ENCODE measurements at regions not wholly inside any gene's neighbourhood (a gene's known extent, or its start where the extent isn't known, plus 50 kb on each side); places are given as distances from the start of the nearest gene placed in this dataset.

DNA sequence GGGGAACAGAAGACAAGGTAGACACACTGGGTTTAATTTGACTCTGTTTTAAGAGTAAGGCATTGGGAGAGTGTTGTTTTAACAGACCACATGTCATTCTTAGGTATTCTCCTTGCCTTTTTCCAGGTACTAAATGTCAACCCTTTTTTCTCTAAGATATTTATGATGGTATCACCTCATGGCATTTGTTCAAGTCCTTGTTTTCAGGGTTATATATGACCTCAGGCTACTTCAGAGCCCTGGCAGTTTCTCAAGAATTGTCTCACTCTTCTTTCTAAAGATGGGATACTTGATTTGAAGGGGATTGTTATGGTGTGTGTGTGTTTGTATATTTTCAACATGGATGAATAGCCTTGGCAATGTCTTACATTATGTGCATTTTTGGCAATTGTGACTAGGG is 131.1 kb upstream of the ACTBL2 start:
- DNase-seq (ENCODE audit: low spot score): no peak

DNA sequence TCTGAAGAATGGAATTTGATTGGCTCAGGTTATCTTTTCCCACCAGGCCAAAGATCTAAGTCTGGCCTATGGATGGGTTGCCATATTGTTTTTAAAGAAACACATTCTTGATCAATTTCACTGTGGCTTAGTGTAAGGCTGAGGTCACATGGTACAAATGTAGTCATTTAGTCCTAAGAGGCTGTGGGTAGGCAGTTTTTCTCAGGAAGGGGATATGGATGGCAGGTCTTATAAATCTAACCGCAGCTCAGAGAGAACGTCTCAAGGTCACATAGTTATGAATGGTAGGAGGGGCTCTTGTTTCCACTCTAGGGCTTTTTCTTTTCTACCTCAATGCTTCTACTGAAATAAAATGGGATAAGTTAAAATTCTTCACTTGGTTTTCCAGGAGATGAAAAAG is 128.6 kb upstream of the ACTBL2 start:
- TF ChIP-seq, protein P1, sequence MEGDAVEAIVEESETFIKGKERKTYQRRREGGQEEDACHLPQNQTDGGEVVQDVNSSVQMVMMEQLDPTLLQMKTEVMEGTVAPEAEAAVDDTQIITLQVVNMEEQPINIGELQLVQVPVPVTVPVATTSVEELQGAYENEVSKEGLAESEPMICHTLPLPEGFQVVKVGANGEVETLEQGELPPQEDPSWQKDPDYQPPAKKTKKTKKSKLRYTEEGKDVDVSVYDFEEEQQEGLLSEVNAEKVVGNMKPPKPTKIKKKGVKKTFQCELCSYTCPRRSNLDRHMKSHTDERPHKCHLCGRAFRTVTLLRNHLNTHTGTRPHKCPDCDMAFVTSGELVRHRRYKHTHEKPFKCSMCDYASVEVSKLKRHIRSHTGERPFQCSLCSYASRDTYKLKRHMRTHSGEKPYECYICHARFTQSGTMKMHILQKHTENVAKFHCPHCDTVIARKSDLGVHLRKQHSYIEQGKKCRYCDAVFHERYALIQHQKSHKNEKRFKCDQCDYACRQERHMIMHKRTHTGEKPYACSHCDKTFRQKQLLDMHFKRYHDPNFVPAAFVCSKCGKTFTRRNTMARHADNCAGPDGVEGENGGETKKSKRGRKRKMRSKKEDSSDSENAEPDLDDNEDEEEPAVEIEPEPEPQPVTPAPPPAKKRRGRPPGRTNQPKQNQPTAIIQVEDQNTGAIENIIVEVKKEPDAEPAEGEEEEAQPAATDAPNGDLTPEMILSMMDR (conservative IDR thresholded peaks at IDR 0.05; ENCODE audit: low read depth, low read length): no peak
- TF ChIP-seq EZH2 (IDR thresholded peaks at IDR 0.05; ENCODE audit: borderline replicate concordance, low read depth, low read length, poor library complexity, severe bottlenecking): no peak
- intact Hi-C loops (cut with micrococcal nuclease; ENCODE audit: unreplicated experiment): no loop called here
- peaks cover 17% of the 10 kb centered on the region for H3K27me3 ChIP-seq (replicated peaks; ENCODE audit: insufficient read depth, low read depth, low read length, poor library complexity)
- H3K27ac ChIP-seq (ENCODE audit: low read depth, low read length, poor library complexity, severe bottlenecking): no peak overlapping the region
- no peaks in the 10 kb centered on the region for H3K9me3 ChIP-seq (ENCODE audit: low read depth, low read length, poor library complexity, severe bottlenecking)
- ChIA-PET POLR2A (ENCODE audit: low non-redundant PET) (no interaction called here), CTCF (no interaction called here)
- no peak overlapping the region for H3K4me3 ChIP-seq (ENCODE audit: low read depth, low read length, poor library complexity, severe bottlenecking)
- no peaks in the 10 kb centered on the region for H3K4me1 ChIP-seq (ENCODE audit: insufficient read depth, low read length, poor library complexity, severe bottlenecking)
- DNase-seq (ENCODE audit: low spot score): no peak
- no TSS peak for BruUV-seq (replicated peaks)
- H3K36me3 ChIP-seq (ENCODE audit: insufficient read depth, low read length, poor library complexity, severe bottlenecking): no peaks in the 10 kb centered on the region

More for the DNA sequence above, 131.1 kb upstream of the ACTBL2 start:
- H3K27ac ChIP-seq (ENCODE audit: low read depth, low read length, poor library complexity, severe bottlenecking): no peak overlapping the region
- intact Hi-C loops (cut with micrococcal nuclease; ENCODE audit: unreplicated experiment): no loop called here
- TF ChIP-seq, protein P1 (conservative IDR thresholded peaks at IDR 0.05; ENCODE audit: low read depth, low read length): no peak
- no peak for TF ChIP-seq EZH2 (IDR thresholded peaks at IDR 0.05; ENCODE audit: borderline replicate concordance, low read depth, low read length, poor library complexity, severe bottlenecking)
- H3K4me1 ChIP-seq (ENCODE audit: insufficient read depth, low read length, poor library complexity, severe bottlenecking): no peaks in the 10 kb centered on the region
- H3K4me3 ChIP-seq (ENCODE audit: low read depth, low read length, poor library complexity, severe bottlenecking): no peak overlapping the region
- peaks cover 31% of the 10 kb centered on the region for H3K27me3 ChIP-seq (replicated peaks; ENCODE audit: insufficient read depth, low read depth, low read length, poor library complexity)
- BruUV-seq (replicated peaks): no TSS peak
- no peaks in the 10 kb centered on the region for H3K9me3 ChIP-seq (ENCODE audit: low read depth, low read length, poor library complexity, severe bottlenecking)
- ChIA-PET CTCF (no interaction called here), POLR2A (ENCODE audit: low non-redundant PET) (no interaction called here)
- H3K36me3 ChIP-seq (ENCODE audit: insufficient read depth, low read length, poor library complexity, severe bottlenecking): no peaks in the 10 kb centered on the region

DNA sequence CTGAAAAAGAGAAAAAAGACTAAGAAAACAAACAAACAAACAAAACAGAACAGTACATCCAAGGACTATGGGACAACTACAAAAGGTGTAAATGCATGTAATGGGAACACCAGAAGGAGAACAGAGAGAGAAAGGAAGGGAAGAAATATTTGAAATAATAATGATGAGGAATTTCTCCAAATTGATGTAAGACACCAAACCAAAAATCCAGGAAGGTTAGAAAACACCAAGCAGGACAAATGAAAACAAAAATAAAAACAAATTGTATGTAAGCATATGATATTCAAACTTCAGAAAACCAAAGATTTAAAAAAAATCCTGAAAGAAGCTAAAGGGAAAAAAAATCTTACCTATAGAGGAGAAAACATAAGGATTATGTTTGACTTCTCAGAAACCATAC is 125.9 kb upstream of the ACTBL2 start:
- TF ChIP-seq EZH2 (IDR thresholded peaks at IDR 0.05; ENCODE audit: borderline replicate concordance, low read depth, low read length, poor library complexity, severe bottlenecking): no peak
- TF ChIP-seq, protein P1 (conservative IDR thresholded peaks at IDR 0.05; ENCODE audit: low read depth, low read length): no peak
- CTCF ChIA-PET: no interaction called here
- no peak overlapping the region for H3K4me3 ChIP-seq (ENCODE audit: low read depth, low read length, poor library complexity, severe bottlenecking)
- no peak for DNase-seq (ENCODE audit: low spot score)
- no peaks in the 10 kb centered on the region for H3K36me3 ChIP-seq (ENCODE audit: insufficient read depth, low read length, poor library complexity, severe bottlenecking)
- POLR2A ChIA-PET (ENCODE audit: low non-redundant PET): no interaction called here
- peaks cover 5% of the 10 kb centered on the region for H3K27me3 ChIP-seq (replicated peaks; ENCODE audit: insufficient read depth, low read depth, low read length, poor library complexity)
- no peaks in the 10 kb centered on the region for H3K4me1 ChIP-seq (ENCODE audit: insufficient read depth, low read length, poor library complexity, severe bottlenecking)
- no TSS peak for BruUV-seq (replicated peaks)
- intact Hi-C loops (cut with micrococcal nuclease; ENCODE audit: unreplicated experiment): no loop called here
- no peak overlapping the region for H3K27ac ChIP-seq (ENCODE audit: low read depth, low read length, poor library complexity, severe bottlenecking)
- no peaks in the 10 kb centered on the region for H3K9me3 ChIP-seq (ENCODE audit: low read depth, low read length, poor library complexity, severe bottlenecking)
